ENCODE measurements at regions not wholly inside any gene's neighbourhood (a gene's known extent, or its start where the extent isn't known, plus 50 kb on each side); places are given as distances from the start of the nearest gene placed in this dataset.
A peak's percentile ranks its signal among the peaks of the same experiment; 100 is the strongest.

GRCh38 chr6:74550821-74551220 lies 655.0 kb downstream of the COL12A1 start:
- in situ Hi-C loops (cut with MboI; ENCODE audit: low pct_ligation_motif_present in 1 of 4, low pct_unique_long_range_greater_than_20kb in 1 of 4, low sequenced_read_pairs in 3 of 4), result no loop called here
- no peaks in the 10 kb centered on the region for H3K9me3 ChIP-seq
- no peak overlapping the region for H3K4me3 ChIP-seq
- no peak overlapping the region for H3K27ac ChIP-seq
- H3K36me3 ChIP-seq, result no peaks in the 10 kb centered on the region
- no peaks in the 10 kb centered on the region for H3K4me1 ChIP-seq
- no peak for DNase-seq
- intact Hi-C loops (cut with DNase I; ENCODE audit: low total_unique reads), result no loop called here
- no peak for TF ChIP-seq EP300 (IDR thresholded peaks at IDR 0.05; ENCODE audit: low read depth)
- no peak for TF ChIP-seq CTCF (IDR thresholded peaks at IDR 0.05)
- no peak for TF ChIP-seq POLR2AphosphoS5 (IDR thresholded peaks at IDR 0.05)
- TF ChIP-seq POLR2A (IDR thresholded peaks at IDR 0.05), result no peak
- WGBS, 2 donors (ENCODE audit: low coverage in 1 of 2), result 83 to 84% methylated on average over 2 to 6 of the region's 6 CpGs
- no peaks in the 10 kb centered on the region for H3K27me3 ChIP-seq

DNA sequence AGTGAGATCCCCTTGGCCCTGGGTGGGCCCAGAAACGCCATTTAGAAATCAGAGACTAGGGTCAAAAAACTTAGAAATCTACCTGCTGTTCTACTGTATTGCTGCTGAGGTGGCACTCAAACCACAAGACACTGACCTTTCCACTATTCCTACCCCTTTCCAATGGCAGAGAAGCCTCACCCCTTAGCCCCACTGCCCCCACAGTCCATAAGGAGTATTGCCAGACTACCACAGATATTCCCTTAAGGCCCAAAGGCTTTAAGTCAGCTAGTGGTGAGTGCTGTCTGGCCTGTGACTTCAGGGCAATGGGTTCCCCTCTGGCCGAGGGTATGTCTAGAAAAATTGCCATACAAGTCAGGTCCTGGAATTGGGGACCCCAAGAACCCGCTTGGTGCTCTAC lies 656.1 kb downstream of the COL12A1 start:
- intact Hi-C loops (cut with DNase I; ENCODE audit: low total_unique reads) (no loop called here), in situ Hi-C loops (cut with MboI; ENCODE audit: low pct_ligation_motif_present in 1 of 4, low pct_unique_long_range_greater_than_20kb in 1 of 4, low sequenced_read_pairs in 3 of 4) (no loop called here)
- no peaks in the 10 kb centered on the region for H3K36me3 ChIP-seq

DNA sequence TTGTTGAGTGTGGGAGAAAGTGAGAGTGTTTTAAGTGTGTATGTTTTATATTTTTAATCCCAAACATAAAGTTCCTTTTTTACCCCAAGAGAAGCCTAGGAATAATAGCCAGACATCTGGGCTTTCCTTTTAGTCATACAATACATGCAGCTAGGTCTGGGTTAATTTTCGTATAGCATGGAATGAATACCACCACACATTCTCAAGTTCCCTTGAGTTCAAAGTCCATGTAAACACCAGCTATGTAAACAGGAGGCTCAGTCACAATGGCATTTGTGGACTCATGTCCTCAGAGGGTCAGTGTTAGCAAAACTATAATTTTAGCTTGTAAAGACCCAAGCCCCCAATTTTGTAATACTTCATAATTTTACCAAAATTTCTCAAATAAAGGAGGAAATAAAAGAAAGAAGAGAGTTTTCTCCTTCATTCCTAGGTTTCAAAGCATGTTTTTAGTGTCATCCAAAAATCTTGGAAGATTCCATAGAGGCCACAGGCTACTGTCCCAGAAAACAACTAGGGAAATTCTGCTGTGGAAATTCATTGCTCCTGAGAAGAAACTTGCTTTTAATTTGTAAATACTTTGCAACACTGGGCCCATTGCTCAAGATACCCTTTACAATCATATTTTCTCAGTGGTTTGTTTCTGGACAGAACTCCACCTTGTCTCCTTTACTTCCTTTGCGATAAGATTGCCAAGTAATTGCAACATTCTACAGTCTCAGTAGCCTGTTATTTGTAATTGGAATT lies 671.2 kb downstream of the COL12A1 start:
- WGBS, 2 donors (ENCODE audit: low coverage in 1 of 2), result 21 to 38% methylated on average over 2 of the region's 2 CpGs
- Histone ChIP-seq H3K4me1 (peaks cover 0 to 18% (median 5%) of the 10 kb centered on the region in 4 donors), H3K27ac (peak overlapping the region; percentile 30 to 60 (median 40)), H3K36me3 (no peaks in the 10 kb centered on the region), H3K27me3 (no peaks in the 10 kb centered on the region), H3K9me3 (no peaks in the 10 kb centered on the region), H3K4me3 (no peak overlapping the region)
- no peak for DNase-seq
- TF ChIP-seq CTCF (IDR thresholded peaks at IDR 0.05) (no peak), EP300 (IDR thresholded peaks at IDR 0.05; ENCODE audit: low read depth) (no peak), POLR2A (IDR thresholded peaks at IDR 0.05) (no peak), POLR2AphosphoS5 (IDR thresholded peaks at IDR 0.05) (no peak)
- in situ Hi-C loops (cut with MboI; ENCODE audit: low pct_ligation_motif_present in 1 of 4, low pct_unique_long_range_greater_than_20kb in 1 of 4, low sequenced_read_pairs in 3 of 4) (no loop called here), intact Hi-C loops (cut with DNase I; ENCODE audit: low total_unique reads) (no loop called here)

More for the DNA sequence above, 656.1 kb downstream of the COL12A1 start:
- Histone ChIP-seq H3K27me3 (no peaks in the 10 kb centered on the region), H3K4me3 (no peak overlapping the region), H3K4me1 (no peaks in the 10 kb centered on the region), H3K9me3 (no peaks in the 10 kb centered on the region), H3K27ac (no peak overlapping the region)
- WGBS, 2 donors (ENCODE audit: low coverage in 1 of 2), result 65 to 91% methylated on average over 2 to 3 of the region's 3 CpGs
- no peak for DNase-seq
- no peak for TF ChIP-seq EP300 (IDR thresholded peaks at IDR 0.05; ENCODE audit: low read depth)
- TF ChIP-seq CTCF (IDR thresholded peaks at IDR 0.05), result no peak
- TF ChIP-seq POLR2A (IDR thresholded peaks at IDR 0.05), result no peak
- no peak for TF ChIP-seq POLR2AphosphoS5 (IDR thresholded peaks at IDR 0.05)

DNA sequence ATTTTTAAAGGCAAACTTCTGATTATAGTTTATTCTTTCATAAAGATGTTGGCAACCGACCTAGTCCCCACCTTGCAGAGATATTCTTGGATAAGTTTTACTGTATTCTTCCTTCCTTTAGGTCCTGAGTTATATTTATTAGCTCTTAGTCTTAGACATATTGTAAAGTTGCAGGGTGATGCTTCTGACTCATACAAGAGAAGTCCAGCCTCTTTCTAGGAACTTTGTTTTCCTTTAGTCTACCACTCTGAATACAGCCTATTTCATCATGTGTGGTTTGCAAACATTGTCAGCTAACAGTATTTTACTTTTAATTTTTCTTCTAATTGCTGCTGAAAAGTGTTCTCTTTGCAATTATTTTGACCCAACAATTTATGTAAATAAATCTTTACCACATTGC lies 686.7 kb downstream of the COL12A1 start:
- H3K27me3 ChIP-seq, result no peaks in the 10 kb centered on the region
- no peaks in the 10 kb centered on the region for H3K9me3 ChIP-seq
- DNase-seq, result no peak
- no peak overlapping the region for H3K4me3 ChIP-seq
- no peaks in the 10 kb centered on the region for H3K4me1 ChIP-seq
- WGBS, 2 donors (ENCODE audit: low coverage in 1 of 2), result 18 to 29% methylated on average over 1 of the region's 1 CpG
- intact Hi-C loops (cut with DNase I; ENCODE audit: low total_unique reads), result no loop called here
- in situ Hi-C loops (cut with MboI; ENCODE audit: low pct_ligation_motif_present in 1 of 4, low pct_unique_long_range_greater_than_20kb in 1 of 4, low sequenced_read_pairs in 3 of 4), result no loop called here
- no peak overlapping the region for H3K27ac ChIP-seq
- TF ChIP-seq CTCF (IDR thresholded peaks at IDR 0.05) (no peak), POLR2AphosphoS5 (IDR thresholded peaks at IDR 0.05) (no peak), EP300 (IDR thresholded peaks at IDR 0.05; ENCODE audit: low read depth) (no peak), POLR2A (IDR thresholded peaks at IDR 0.05) (no peak)
- H3K36me3 ChIP-seq, result no peaks in the 10 kb centered on the region

Measured in transverse colon (tissue), 4 donors.